HepG2 (cell line): ENCODE measurements at regions not wholly inside any gene's neighbourhood (a gene's known extent, or its start where the extent isn't known, plus 50 kb on each side); places are given as distances from the start of the nearest gene placed in this dataset.

Experiments used
- ATAC-seq: fragments of 200-7000 bp; cut with Tn5 transposase; 3 replicates; pipeline ENCODE4 v1.9.1; 2020; ENCODE audit warnings: mild to moderate bottlenecking, moderate library complexity
- BruUV-seq: library from RNA; stranded (reverse); fragments of 400-500 nt; replicated peaks from 2 replicates; lab custom pipeline; 2021; lab: Mats Ljungman, UMichigan
- CTCF ChIA-PET: fragments of 300-600 bp; formaldehyde crosslinking; extraction: SDS; loops from one replicate; lab custom pipeline; 2021; ENCODE audit warnings: low total read pairs, inconsistent platforms, low intra/inter-chr PET ratio; lab: Yijun Ruan, JAX
- POLR2A ChIA-PET: fragments of 350-600 bp; sonication (Branson Sonifier 250); formaldehyde crosslinking; loops from one replicate; lab custom pipeline; 2020; ENCODE audit warnings: antibody characterized with exemption, inconsistent platforms; lab: Yijun Ruan, JAX
- DNase-seq: peaks from one replicate; pipeline ENCODE4 v3.0.0-alpha.2; 2015; ENCODE audit warnings: low spot score
- FAIRE-seq: peaks from 3 replicates; lab custom pipeline; 2011; peaks lifted over from hg19 to GRCh38; lab: Jason Lieb, UNC
- H2AFZ ChIP-seq: one replicate; pipeline ENCODE4 v1.6.1; 2011; ENCODE audit warnings: low read length, inconsistent platforms
- H3K27ac ChIP-seq: fragments of 300-600 bp; 3 replicates; pipeline ENCODE4 v1.8.0; 2011; ENCODE audit warnings: mixed run types, mild to moderate bottlenecking, mixed read lengths, low read length, inconsistent platforms; ENCODE audit not compliant: insufficient read depth; ENCODE audit errors: extremely low read length
- H3K27me3 ChIP-seq, 2 experiments: fragments of 200-600 bp in 1 of 2; 2 replicates in 1 of 2; 3 replicates in 1 of 2; pipeline versions ENCODE4 v1.6.0 to v1.8.0; 2011; ENCODE audit warnings: low read length in 2 of 2, mild to moderate bottlenecking in 2 of 2, moderate library complexity in 2 of 2, inconsistent platforms in 1 of 2; ENCODE audit not compliant: insufficient read depth in 2 of 2, control insufficient read depth in 1 of 2
- H3K36me3 ChIP-seq, 2 experiments: fragments of 200-600 bp in 1 of 2; replicated peaks in 1 of 2; 2 replicates in 1 of 2; 3 replicates in 1 of 2; pipeline versions ENCODE4 v1.5.1 to v1.8.0; 2011; ENCODE audit warnings: low read length in 2 of 2, inconsistent platforms in 1 of 2; ENCODE audit not compliant: insufficient read depth in 2 of 2, control insufficient read depth in 1 of 2
- H3K4me1 ChIP-seq: 2 replicates; pipeline ENCODE4 v1.5.1; 2012; ENCODE audit warnings: low read length, inconsistent platforms; ENCODE audit not compliant: insufficient read depth
- H3K4me2 ChIP-seq: 2 replicates; pipeline ENCODE4 v1.6.0; 2011; ENCODE audit warnings: low read depth, low read length, inconsistent platforms
- H3K4me3 ChIP-seq, 3 experiments: fragments of 200-600 bp in 1 of 3; sonication (generic), shearing (Covaris generic) in 1 of 3; replicated peaks in 1 of 3; 2 replicates each; pipeline ENCODE4 v1.5.1; 2011 to 2016; ENCODE audit warnings: low read length in 3 of 3, inconsistent platforms in 2 of 3, low read depth in 2 of 3, mild to moderate bottlenecking in 2 of 3, control low read depth in 1 of 3, mixed read lengths in 1 of 3; ENCODE audit not compliant: insufficient read depth in 1 of 3
- H3K79me2 ChIP-seq: one replicate; pipeline ENCODE4 v1.6.1; 2011; ENCODE audit warnings: low read length, inconsistent platforms; ENCODE audit not compliant: insufficient read depth
- H3K9ac ChIP-seq: 2 replicates; pipeline ENCODE4 v1.6.0; 2011; ENCODE audit warnings: mild to moderate bottlenecking, low read depth, low read length, inconsistent platforms; ENCODE audit not compliant: insufficient read depth
- H3K9me3 ChIP-seq: 2 replicates; pipeline ENCODE4 v1.5.1; 2012; ENCODE audit warnings: mild to moderate bottlenecking, low read length
- H4K20me1 ChIP-seq: 2 replicates; pipeline ENCODE4 v1.6.0; 2011; ENCODE audit warnings: inconsistent platforms, mild to moderate bottlenecking, low read length, moderate library complexity; ENCODE audit not compliant: insufficient read depth
- ATF7 ChIP-seq, 2 experiments: fragments of 450-650 bp in 1 of 2; sonication (generic) in 1 of 2; formaldehyde crosslinking in 1 of 2; IDR thresholded peaks; 2 replicates each; pipeline versions ENCODE4 v1.4.0 to v1.6.1; 2016 to 2020; ENCODE audit warnings: antibody characterized with exemption in 1 of 2, mild to moderate bottlenecking in 1 of 2, missing genetic modification reagents in 1 of 2
- DNMT1 ChIP-seq: sonication (generic); formaldehyde crosslinking; IDR thresholded peaks from 2 replicates; pipeline ENCODE4 v1.5.1; 2020; ENCODE audit warnings: mild to moderate bottlenecking, missing genetic modification reagents
- KDM6A ChIP-seq: IDR thresholded peaks from 2 replicates; pipeline ENCODE4 v1.6.1; 2016; ENCODE audit warnings: low read depth
- KLF11 ChIP-seq: IDR thresholded peaks from 2 replicates; pipeline ENCODE4 v1.6.1; 2016; ENCODE audit warnings: missing compliant biosample characterization
- KMT2A ChIP-seq: sonication (generic); formaldehyde crosslinking; IDR thresholded peaks from 2 replicates; pipeline ENCODE4 v1.4.0; 2020; ENCODE audit warnings: missing genetic modification reagents
- MZF1 ChIP-seq: sonication (generic); formaldehyde crosslinking; IDR thresholded peaks from 2 replicates; pipeline ENCODE4 v1.8.1; 2023; ENCODE audit warnings: mild to moderate bottlenecking, missing genetic modification reagents, borderline replicate concordance
- NCOA2 ChIP-seq: sonication (generic); formaldehyde crosslinking; IDR thresholded peaks from 2 replicates; pipeline ENCODE4 v1.8.0; 2022; ENCODE audit warnings: inconsistent platforms
- NFKB2 ChIP-seq: sonication (generic); formaldehyde crosslinking; IDR thresholded peaks from 2 replicates; pipeline ENCODE4 v1.4.0; 2020; ENCODE audit warnings: missing genetic modification reagents, borderline replicate concordance
- NPAS2 ChIP-seq: sonication (generic); formaldehyde crosslinking; IDR thresholded peaks from 2 replicates; pipeline ENCODE4 v1.8.0; 2022; ENCODE audit warnings: mild to moderate bottlenecking, missing genetic modification reagents, borderline replicate concordance
- SP2 ChIP-seq: sonication (generic); formaldehyde crosslinking; IDR thresholded peaks from 2 replicates; pipeline ENCODE4 v1.5.1; 2020; ENCODE audit warnings: mild to moderate bottlenecking, missing genetic modification reagents
- TOE1 ChIP-seq: sonication (generic); formaldehyde crosslinking; IDR thresholded peaks from 2 replicates; pipeline ENCODE4 v1.4.0; 2020; ENCODE audit warnings: mild to moderate bottlenecking, missing genetic modification reagents
- ZNF766 ChIP-seq: sonication (generic); formaldehyde crosslinking; IDR thresholded peaks from 2 replicates; pipeline ENCODE4 v1.5.0; 2020; ENCODE audit warnings: missing genetic modification reagents, borderline replicate concordance
- WGBS: methylation state at CpG from one replicate; pipeline ENCODE4 v1.1.6; 2017; ENCODE audit warnings: low lambda C conversion rate; 5-methylcytosine and 5-hydroxymethylcytosine counted together
- in situ Hi-C: cut with HindIII; loops from 2 replicates; pipeline ENCODE4 v1.10.0; 2017; ENCODE audit warnings: low pct_unique_long_range_greater_than_20kb; ENCODE audit not compliant: extremely low pct_ligation_motif_present
- intact Hi-C: fragments of 100-400 bp; cut with micrococcal nuclease; formaldehyde crosslinking; loops from one replicate; pipeline ENCODE4 v1.10.0; 2022; ENCODE audit not compliant: unreplicated experiment

DNA sequence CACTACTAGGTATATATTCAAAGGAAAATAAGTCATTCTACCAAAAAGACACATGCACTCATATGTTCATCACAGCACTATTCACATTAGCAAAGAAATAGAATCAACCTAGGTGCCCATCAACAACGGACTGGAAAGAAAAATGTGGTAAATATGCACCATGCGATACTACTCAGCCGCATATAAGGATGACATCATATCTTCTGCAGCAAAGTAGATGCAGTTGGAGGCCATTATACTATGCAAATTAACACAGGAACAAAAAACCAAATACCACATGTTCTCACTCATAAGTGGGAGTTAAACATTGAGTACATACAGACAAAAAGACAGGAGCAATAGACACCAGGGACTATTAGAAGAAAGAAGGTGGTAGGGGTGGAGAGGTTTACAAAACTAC is 412.1 kb upstream of the CWC22 start:
- DNase-seq (no peak), ATAC-seq (no peak), FAIRE-seq (no peak)
- Histone ChIP-seq H3K4me1 (no peaks in the 10 kb centered on the region), H3K9me3 (peaks cover 18% of the 10 kb centered on the region; the same call in 1 of the 2 replicates), H3K9ac (no peak overlapping the region), H3K4me3 (no peak overlapping the region), H3K27me3 (no peaks in the 10 kb centered on the region), H3K79me2 (no peaks in the 10 kb centered on the region), H3K27ac (no peak overlapping the region), H3K36me3 (no peaks in the 10 kb centered on the region), H4K20me1 (no peaks in the 10 kb centered on the region), H3K4me2 (no peak overlapping the region), H2AFZ (no peak overlapping the region)
- BruUV-seq: no TSS peak
- TF ChIP-seq KMT2A (CRISPR knock-in tag) (no peak), ATF7 (IDR thresholded peaks at IDR 0.05) (peak; percentile 94), ATF7 (CRISPR knock-in tag; IDR thresholded peaks at IDR 0.05) (no peak)
- CTCF ChIA-PET: no interaction called here
- POLR2A ChIA-PET: no interaction called here
- intact Hi-C loops (no loop called here), in situ Hi-C loops (no loop called here)
- WGBS: 68% methylated on average over 3 of the region's 3 CpGs

GRCh38 chr2:180416627-180417026 is 409.5 kb upstream of the CWC22 start:
- Histone ChIP-seq H2AFZ (no peak overlapping the region), H3K27ac (no peak overlapping the region), H3K79me2 (no peaks in the 10 kb centered on the region), H4K20me1 (no peaks in the 10 kb centered on the region), H3K4me3 (no peak overlapping the region), H3K9ac (no peak overlapping the region), H3K36me3 (no peaks in the 10 kb centered on the region), H3K27me3 (no peaks in the 10 kb centered on the region), H3K9me3 (peaks cover 9% of the 10 kb centered on the region; the same call in 1 of the 2 replicates), H3K4me2 (no peak overlapping the region)
- no peak for ATAC-seq
- ChIA-PET POLR2A (no interaction called here), CTCF (no interaction called here)
- intact Hi-C loops (no loop called here), in situ Hi-C loops (no loop called here)
- 19% methylated on average over 6 of the region's 6 CpGs for whole genome bisulfite sequencing
- no peak for DNase-seq
- BruUV-seq: no TSS peak
- FAIRE-seq: no peak
- TF ChIP-seq NPAS2 (CRISPR knock-in tag) (no peak), TOE1 (no peak), DNMT1 (CRISPR knock-in tag) (no peak), KDM6A (CRISPR knock-in tag) (no peak), NFKB2 (CRISPR knock-in tag) (no peak), MZF1 (CRISPR knock-in tag) (no peak), KLF11 (no peak), ZNF766 (CRISPR knock-in tag) (no peak), SP2 (no peak), NCOA2 (no peak)
- TF ChIP-seq, all 625 proteins: peak for 0
- no peaks in the 10 kb centered on the region for H3K4me1 ChIP-seq
